K562 (cell line): ENCODE measurements at regions not wholly inside any gene's neighbourhood (a gene's known extent, or its start where the extent isn't known, plus 50 kb on each side); places are given as distances from the start of the nearest gene placed in this dataset.

Experiments
- BCOR ChIP-seq: fragments of 450-650 bp; IDR thresholded peaks from 2 replicates; pipeline ENCODE4 v1.6.1; 2016
- CTCF ChIP-seq, 3 experiments: IDR thresholded peaks in 2 of 3; conservative IDR thresholded peaks in 1 of 3; 2 replicates each; pipeline ENCODE4 v1.5.1; 2011 to 2012; ENCODE audit warnings: low read length in 3 of 3, mild to moderate bottlenecking in 3 of 3, control low read depth in 2 of 3, improper control_type of control experiment in 1 of 3, inconsistent platforms in 1 of 3, low read depth in 1 of 3, mixed read lengths in 1 of 3, moderate library complexity in 1 of 3; ENCODE audit not compliant: insufficient read depth in 2 of 3
- ELK1 ChIP-seq: sonication (generic); formaldehyde crosslinking; IDR thresholded peaks from 2 replicates; pipeline ENCODE4 v1.8.1; 2022; ENCODE audit warnings: missing genetic modification reagents
- FOXK2 ChIP-seq, 2 experiments: fragments of 450-650 bp; IDR thresholded peaks in 1 of 2; conservative IDR thresholded peaks in 1 of 2; 2 replicates each; pipeline ENCODE4 v1.6.1; 2016; ENCODE audit warnings: low read depth in 2 of 2, mild to moderate bottlenecking in 1 of 2
- GTF2F1 ChIP-seq: IDR thresholded peaks from 2 replicates; pipeline ENCODE4 v1.6.1; 2011; ENCODE audit warnings: low read depth, low read length, improper control_type of control experiment
- IRF9 ChIP-seq: fragments of 450-650 bp; IDR thresholded peaks from 2 replicates; pipeline ENCODE4 v1.6.1; 2016; ENCODE audit warnings: missing biosample characterization, missing genetic modification characterization
- PBX2 ChIP-seq, 2 experiments: IDR thresholded peaks in 1 of 2; conservative IDR thresholded peaks in 1 of 2; 2 replicates each; pipeline ENCODE4 v1.6.1; 2016; ENCODE audit warnings: low read depth in 2 of 2, mild to moderate bottlenecking in 1 of 2, missing compliant biosample characterization in 1 of 2, missing genetic modification characterization in 1 of 2, moderate library complexity in 1 of 2
- PKNOX1 ChIP-seq: fragments of 450-650 bp; IDR thresholded peaks from 2 replicates; pipeline ENCODE4 v1.6.1; 2016
- POLR2A ChIP-seq: fragments of 450-650 bp; conservative IDR thresholded peaks from 2 replicates; pipeline ENCODE4 v1.6.1; 2016
- SIRT6 ChIP-seq: IDR thresholded peaks from one replicate; pipeline ENCODE4 v1.6.1; 2012; ENCODE audit warnings: low read depth, mild to moderate bottlenecking, control low read depth, inconsistent platforms, low read length, moderate library complexity
- SLC30A9 ChIP-seq: fragments of 250-450 bp; sonication (Bioruptor Pico); IDR thresholded peaks from 2 replicates; pipeline ENCODE4 v1.8.0; 2022; ENCODE audit warnings: mild to moderate bottlenecking, moderate library complexity
- SMAD1 ChIP-seq: fragments of 150-350 bp; IDR thresholded peaks from 2 replicates; pipeline ENCODE4 v1.6.1; 2014; ENCODE audit warnings: low read length, low read depth; ENCODE audit not compliant: partially characterized antibody
- ZBTB8A ChIP-seq: fragments of 450-650 bp; IDR thresholded peaks from 2 replicates; pipeline ENCODE4 v1.6.1; 2018; ENCODE audit warnings: mild to moderate bottlenecking, moderate library complexity; ENCODE audit not compliant: partially characterized antibody
- ZNF274 ChIP-seq: IDR thresholded peaks from 2 replicates; pipeline ENCODE4 v1.6.1; 2011; ENCODE audit warnings: low read depth, mild to moderate bottlenecking, low read length, moderate library complexity, borderline replicate concordance

GRCh38 chr5:165602529-165602928 is 2097.1 kb downstream of the MAT2B start:
- TF ChIP-seq SLC30A9 (CRISPR knock-in tag) (no peak), POLR2A (no peak), BCOR (no peak), PKNOX1 (no peak), FOXK2 (conservative IDR thresholded peaks at IDR 0.05 in 1 of 2, IDR thresholded peaks at IDR 0.05 in 1 of 2; ENCODE audit: low read depth in 2 of 2) (no peak), GTF2F1 (no peak), ELK1 (CRISPR knock-in tag) (no peak), SMAD1 (no peak), ZBTB8A (no peak), CTCF (IDR thresholded peaks at IDR 0.05 in 2 of 3, conservative IDR thresholded peaks at IDR 0.05 in 1 of 3; ENCODE audit: insufficient read depth in 2 of 3, low read depth in 1 of 3, low read length in 3 of 3) (no peak), ZNF274 (no peak), SIRT6 (no peak), IRF9 (tag) (no peak), PBX2 (CRISPR knock-in tag; IDR thresholded peaks at IDR 0.05; ENCODE audit: low read depth) (no peak), PBX2 (tag; conservative IDR thresholded peaks at IDR 0.05; ENCODE audit: low read depth) (no peak)
